CD14-positive monocyte (primary cell): ENCODE measurements at regions not wholly inside any gene's neighbourhood (a gene's known extent, or its start where the extent isn't known, plus 50 kb on each side); places are given as distances from the start of the nearest gene placed in this dataset.

Experiments used
- DNase-seq, 3 donors: peaks; one replicate each; pipeline ENCODE4 v3.0.0-alpha.2; 2011 to 2022
- H2AFZ ChIP-seq: 2 replicates; pipeline ENCODE4 v1.6.0; 2012; ENCODE audit warnings: mild to moderate bottlenecking, low read depth, low read length, inconsistent platforms; ENCODE audit not compliant: insufficient read depth, poor library complexity, severe bottlenecking
- H3K27ac ChIP-seq, 2 donors: 1 replicate in 1 of 2; 2 replicates in 1 of 2; pipeline ENCODE4 v1.5.1; 2012 to 2013; ENCODE audit warnings: low read length in 2 of 2, control low read depth in 1 of 2, inconsistent platforms in 1 of 2, low read depth in 1 of 2, mild to moderate bottlenecking in 1 of 2
- H3K27me3 ChIP-seq, 2 donors: one replicate each; pipeline versions ENCODE4 v1.6.0 to v1.6.1; 2011 to 2013; ENCODE audit warnings: low read length in 2 of 2; ENCODE audit not compliant: control insufficient read depth in 2 of 2, insufficient read depth in 2 of 2
- H3K36me3 ChIP-seq, 2 donors: replicated peaks in 1 of 2; 1 replicate in 1 of 2; 2 replicates in 1 of 2; pipeline versions ENCODE4 v1.5.1 to v1.6.1; 2012 to 2013; ENCODE audit warnings: low read length in 2 of 2, control low read depth in 1 of 2, inconsistent platforms in 1 of 2, mild to moderate bottlenecking in 1 of 2; ENCODE audit not compliant: insufficient read depth in 2 of 2, control insufficient read depth in 1 of 2
- H3K4me1 ChIP-seq, 2 donors: 1 replicate in 1 of 2; 2 replicates in 1 of 2; pipeline versions ENCODE4 v1.5.1 to v1.6.1; 2012 to 2013; ENCODE audit warnings: low read length in 2 of 2, control low read depth in 1 of 2, inconsistent platforms in 1 of 2, mild to moderate bottlenecking in 1 of 2, moderate library complexity in 1 of 2; ENCODE audit not compliant: insufficient read depth in 2 of 2, control insufficient read depth in 1 of 2
- H3K4me2 ChIP-seq: replicated peaks from 2 replicates; pipeline ENCODE3; 2012; ENCODE audit warnings: low read length, moderate library complexity, mild to moderate bottlenecking; ENCODE audit not compliant: poor library complexity, severe bottlenecking; ENCODE audit errors: extremely low read depth
- H3K4me3 ChIP-seq, 3 experiments: fragments of 200-600 bp in 1 of 3; sonication (generic) in 1 of 3; replicated peaks in 1 of 3; 1 replicate in 2 of 3; 2 replicates in 1 of 3; pipeline ENCODE4 v1.5.1; 2011 to 2013; ENCODE audit warnings: low read length in 3 of 3, mild to moderate bottlenecking in 3 of 3, control low read depth in 2 of 3, low read depth in 2 of 3, inconsistent platforms in 1 of 3, moderate library complexity in 1 of 3
- H3K79me2 ChIP-seq: 2 replicates; pipeline ENCODE4 v1.6.0; 2012; ENCODE audit warnings: mild to moderate bottlenecking, control low read depth, inconsistent platforms, low read length, moderate library complexity; ENCODE audit not compliant: insufficient read depth
- H3K9ac ChIP-seq: 2 replicates; pipeline ENCODE4 v1.6.0; 2017; ENCODE audit warnings: low read length, mild to moderate bottlenecking; ENCODE audit not compliant: insufficient read depth, poor library complexity, severe bottlenecking
- H3K9me3 ChIP-seq, 2 donors: replicated peaks in 1 of 2; 1 replicate in 1 of 2; 2 replicates in 1 of 2; pipeline versions ENCODE4 v1.5.1 to v1.6.1; 2012 to 2013; ENCODE audit warnings: low read length in 2 of 2, control low read depth in 1 of 2; ENCODE audit not compliant: control insufficient read depth in 1 of 2, insufficient read depth in 1 of 2
- H4K20me1 ChIP-seq: 2 replicates; pipeline ENCODE4 v1.6.0; 2012; ENCODE audit warnings: mild to moderate bottlenecking, low read length, control low read depth, moderate library complexity; ENCODE audit not compliant: insufficient read depth
- H3K27ac Mint-ChIP-seq, 7 donors: one replicate each; pipeline ENCODE4 v1.8.0; 2020; ENCODE audit warnings: mild to moderate bottlenecking in 7 of 7, mixed read lengths in 7 of 7, moderate library complexity in 6 of 7, inconsistent platforms in 2 of 7
- H3K27me3 Mint-ChIP-seq, 3 donors: one replicate each; pipeline ENCODE4 v1.8.0; 2021 to 2022; ENCODE audit warnings: low read depth in 3 of 3, mild to moderate bottlenecking in 3 of 3, mixed read lengths in 3 of 3, moderate library complexity in 3 of 3, inconsistent platforms in 1 of 3
- H3K36me3 Mint-ChIP-seq, 2 donors: one replicate each; pipeline ENCODE4 v1.8.0; 2020; ENCODE audit warnings: mixed read lengths in 2 of 2, inconsistent platforms in 1 of 2, mild to moderate bottlenecking in 1 of 2
- H3K4me1 Mint-ChIP-seq: one replicate; pipeline ENCODE4 v1.8.0; 2020; ENCODE audit warnings: mild to moderate bottlenecking, mixed read lengths
- H3K4me3 Mint-ChIP-seq, 2 donors: one replicate each; pipeline ENCODE4 v1.8.0; 2020; ENCODE audit warnings: mild to moderate bottlenecking in 2 of 2, mixed read lengths in 2 of 2, moderate library complexity in 1 of 2
- H3K9me3 Mint-ChIP-seq, 7 donors: one replicate each; pipeline ENCODE4 v1.8.0; 2020 to 2022; ENCODE audit warnings: mixed read lengths in 7 of 7, mild to moderate bottlenecking in 6 of 7, moderate library complexity in 6 of 7, inconsistent platforms in 2 of 7
- WGBS: methylation state at CpG from one replicate; pipeline ENCODE4 v1.1.5; 2013; ENCODE audit warnings: missing lambda C conversion rate; ENCODE audit not compliant: insufficient coverage; 5-methylcytosine and 5-hydroxymethylcytosine counted together
- intact Hi-C, 2 donors: fragments of 100-400 bp; cut with micrococcal nuclease; formaldehyde crosslinking; loops; one replicate each; pipeline versions ENCODE4 v1.15.0 to v1.15.1; 2023
- TF ChIP-seq, protein P1 (sequence below): fragments of 200-600 bp; IDR thresholded peaks from one replicate; pipeline ENCODE4 v1.8.0; 2022; ENCODE audit warnings: antibody characterized with exemption, mild to moderate bottlenecking

DNA sequence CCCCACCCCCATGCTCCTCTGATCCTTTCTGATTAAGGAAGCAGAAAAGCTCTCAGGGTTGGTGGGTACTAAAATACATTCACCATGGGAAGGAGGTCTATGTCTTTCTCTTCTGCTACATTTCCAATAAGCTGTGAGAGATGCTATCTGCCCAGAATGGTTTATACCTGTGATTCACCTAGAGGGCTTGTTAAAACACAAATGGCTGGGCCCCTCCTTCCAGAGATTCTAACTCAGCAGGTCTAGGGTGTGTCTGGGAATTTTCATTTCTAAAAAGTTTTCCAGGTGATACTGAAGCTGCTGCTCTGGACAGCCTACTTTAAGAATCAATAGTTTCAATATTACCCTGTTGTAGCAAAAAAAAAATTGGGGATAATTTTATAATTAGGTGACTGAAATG, 772.2 kb upstream of the ZEB2 start:
- Mint-ChIP-seq H3K9me3 (no peaks in the 10 kb centered on the region), H3K4me3 (no peak overlapping the region), H3K36me3 (no peaks in the 10 kb centered on the region), H3K27me3 (peaks cover 0 to 7% (median 4%) of the 10 kb centered on the region in 3 donors), H3K4me1 (no peaks in the 10 kb centered on the region), H3K27ac (no peak overlapping the region)
- no peak overlapping the region for H3K4me3 ChIP-seq
- H3K27me3 ChIP-seq = peaks cover 0 to 1% of the 10 kb centered on the region in 2 donors
- H3K27ac ChIP-seq = no peak overlapping the region
- no peaks in the 10 kb centered on the region for H3K36me3 ChIP-seq
- intact Hi-C loops = no loop called here
- no peak overlapping the region for H3K9ac ChIP-seq
- TF ChIP-seq, protein P1, sequence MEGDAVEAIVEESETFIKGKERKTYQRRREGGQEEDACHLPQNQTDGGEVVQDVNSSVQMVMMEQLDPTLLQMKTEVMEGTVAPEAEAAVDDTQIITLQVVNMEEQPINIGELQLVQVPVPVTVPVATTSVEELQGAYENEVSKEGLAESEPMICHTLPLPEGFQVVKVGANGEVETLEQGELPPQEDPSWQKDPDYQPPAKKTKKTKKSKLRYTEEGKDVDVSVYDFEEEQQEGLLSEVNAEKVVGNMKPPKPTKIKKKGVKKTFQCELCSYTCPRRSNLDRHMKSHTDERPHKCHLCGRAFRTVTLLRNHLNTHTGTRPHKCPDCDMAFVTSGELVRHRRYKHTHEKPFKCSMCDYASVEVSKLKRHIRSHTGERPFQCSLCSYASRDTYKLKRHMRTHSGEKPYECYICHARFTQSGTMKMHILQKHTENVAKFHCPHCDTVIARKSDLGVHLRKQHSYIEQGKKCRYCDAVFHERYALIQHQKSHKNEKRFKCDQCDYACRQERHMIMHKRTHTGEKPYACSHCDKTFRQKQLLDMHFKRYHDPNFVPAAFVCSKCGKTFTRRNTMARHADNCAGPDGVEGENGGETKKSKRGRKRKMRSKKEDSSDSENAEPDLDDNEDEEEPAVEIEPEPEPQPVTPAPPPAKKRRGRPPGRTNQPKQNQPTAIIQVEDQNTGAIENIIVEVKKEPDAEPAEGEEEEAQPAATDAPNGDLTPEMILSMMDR = no peak
- no peaks in the 10 kb centered on the region for H3K79me2 ChIP-seq
- no peaks in the 10 kb centered on the region for H3K9me3 ChIP-seq
- H2AFZ ChIP-seq = no peak overlapping the region
- no peaks in the 10 kb centered on the region for H4K20me1 ChIP-seq
- H3K4me2 ChIP-seq = no peak overlapping the region
- no peak for DNase-seq
- no peaks in the 10 kb centered on the region for H3K4me1 ChIP-seq

DNA sequence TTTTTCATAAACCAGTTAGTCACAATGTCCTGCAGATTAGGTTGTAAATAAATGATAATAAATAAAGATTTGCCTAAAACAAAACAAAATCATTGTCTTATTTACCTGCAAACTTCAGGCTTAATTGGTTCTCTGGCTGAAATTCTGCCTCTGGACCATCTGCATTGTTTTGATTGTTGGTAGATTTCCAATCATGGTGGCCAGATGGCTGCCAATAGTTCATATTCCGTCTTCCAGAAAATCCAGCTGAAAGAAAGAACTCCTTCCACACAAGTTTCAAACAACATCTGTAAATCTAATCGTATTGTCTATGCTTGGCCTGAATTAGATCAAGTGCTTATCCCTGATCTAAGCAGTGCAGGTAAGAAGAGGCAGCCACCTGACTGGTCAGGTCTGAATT, 771.1 kb upstream of the ZEB2 start:
- Histone ChIP-seq H3K36me3 (no peaks in the 10 kb centered on the region), H3K27ac (no peak overlapping the region), H3K9me3 (no peaks in the 10 kb centered on the region), H3K4me2 (no peak overlapping the region), H3K9ac (no peak overlapping the region), H3K27me3 (peaks cover 5 to 10% of the 10 kb centered on the region in 2 donors), H2AFZ (no peak overlapping the region), H3K79me2 (no peaks in the 10 kb centered on the region), H3K4me3 (no peak overlapping the region), H3K4me1 (no peaks in the 10 kb centered on the region), H4K20me1 (no peaks in the 10 kb centered on the region)
- WGBS = 100% methylated on average over 1 of the region's 2 CpGs
- intact Hi-C loops = no loop called here
- DNase-seq = no peak
- Mint-ChIP-seq H3K27me3 (peaks cover 2 to 15% (median 7%) of the 10 kb centered on the region in 3 donors), H3K9me3 (peaks cover 0 to 4% (median 0%) of the 10 kb centered on the region in 7 donors), H3K4me1 (no peaks in the 10 kb centered on the region), H3K4me3 (no peak overlapping the region), H3K36me3 (no peaks in the 10 kb centered on the region), H3K27ac (no peak overlapping the region)
- TF ChIP-seq, protein P1 = no peak
